Liver (tissue), 8 donors: ENCODE measurements at regions not wholly inside any gene's neighbourhood (a gene's known extent, or its start where the extent isn't known, plus 50 kb on each side); places are given as distances from the start of the nearest gene placed in this dataset.

ENCODE experiments used
- DNase-seq: peaks from one replicate; pipeline ENCODE4 v3.0.0-alpha.2; 2017; ENCODE audit warnings: low spot score
- H3K27ac ChIP-seq, 2 donors: one replicate each; pipeline ENCODE4 v1.7.0; 2013; ENCODE audit warnings: inconsistent platforms in 2 of 2, low read length in 2 of 2, control low read depth in 1 of 2, low read depth in 1 of 2, mild to moderate bottlenecking in 1 of 2
- H3K27me3 ChIP-seq, 4 donors: one replicate each; pipeline versions ENCODE4 v1.6.1 to v1.7.0; 2013; ENCODE audit warnings: low read length in 3 of 4, inconsistent platforms in 1 of 4, mild to moderate bottlenecking in 1 of 4, moderate library complexity in 1 of 4; ENCODE audit not compliant: control insufficient read depth in 4 of 4, insufficient read depth in 4 of 4
- H3K36me3 ChIP-seq, 4 donors: one replicate each; pipeline versions ENCODE4 v1.6.1 to v1.7.0; 2013; ENCODE audit warnings: low read length in 3 of 4, mild to moderate bottlenecking in 3 of 4, low read depth in 1 of 4, moderate library complexity in 1 of 4; ENCODE audit not compliant: control insufficient read depth in 4 of 4, insufficient read depth in 3 of 4
- H3K4me1 ChIP-seq, 4 donors: one replicate each; pipeline versions ENCODE4 v1.6.1 to v1.7.0; 2013; ENCODE audit warnings: low read length in 3 of 4, mild to moderate bottlenecking in 3 of 4, moderate library complexity in 1 of 4; ENCODE audit not compliant: control insufficient read depth in 4 of 4, insufficient read depth in 4 of 4
- H3K4me3 ChIP-seq, 3 donors: one replicate each; pipeline versions ENCODE4 v1.6.1 to v1.7.0; 2013; ENCODE audit warnings: low read length in 3 of 3, control low read depth in 1 of 3, low read depth in 1 of 3, mild to moderate bottlenecking in 1 of 3
- H3K9ac ChIP-seq, 2 donors: one replicate each; pipeline ENCODE4 v1.7.0; 2013; ENCODE audit warnings: low read length in 2 of 2, mild to moderate bottlenecking in 2 of 2, moderate library complexity in 2 of 2, control low read depth in 1 of 2, low read depth in 1 of 2
- H3K9me3 ChIP-seq, 4 donors: one replicate each; pipeline versions ENCODE4 v1.6.1 to v1.7.0; 2013; ENCODE audit warnings: low read length in 3 of 4; ENCODE audit not compliant: control insufficient read depth in 4 of 4
- CTCF ChIP-seq: fragments of 150-350 bp; IDR thresholded peaks from 2 replicates; pipeline ENCODE4 v1.5.1; 2017; ENCODE audit warnings: improper control_type of control experiment, low read depth, low read length; ENCODE audit not compliant: missing input control
- EGR1 ChIP-seq, 2 donors: IDR thresholded peaks; 2 replicates each; pipeline ENCODE4 v1.6.1; 2016 to 2018; ENCODE audit warnings: antibody characterized with exemption in 2 of 2, low read depth in 2 of 2
- FOXA1 ChIP-seq: IDR thresholded peaks from 2 replicates; pipeline ENCODE4 v1.6.1; 2016; ENCODE audit warnings: antibody characterized with exemption
- FOXA2 ChIP-seq: IDR thresholded peaks from 2 replicates; pipeline ENCODE4 v1.6.1; 2016; ENCODE audit warnings: antibody characterized with exemption
- GABPA ChIP-seq, 2 donors: IDR thresholded peaks in 1 of 2; conservative IDR thresholded peaks in 1 of 2; 2 replicates each; pipeline ENCODE4 v1.6.1; 2016; ENCODE audit warnings: antibody characterized with exemption in 2 of 2, mild to moderate bottlenecking in 1 of 2, moderate library complexity in 1 of 2
- HNF4A ChIP-seq, 2 donors: conservative IDR thresholded peaks; 2 replicates each; pipeline ENCODE4 v1.6.1; 2016; ENCODE audit warnings: antibody characterized with exemption in 2 of 2, mild to moderate bottlenecking in 2 of 2
- HNF4G ChIP-seq: IDR thresholded peaks from 2 replicates; pipeline ENCODE4 v1.6.1; 2016; ENCODE audit warnings: antibody characterized with exemption
- JUND ChIP-seq, 2 donors: IDR thresholded peaks; 2 replicates each; pipeline ENCODE4 v1.6.1; 2016; ENCODE audit warnings: antibody characterized with exemption in 2 of 2
- NR2F2 ChIP-seq: IDR thresholded peaks from 2 replicates; pipeline ENCODE4 v1.6.1; 2016; ENCODE audit warnings: antibody characterized with exemption
- RAD21 ChIP-seq, 2 donors: IDR thresholded peaks; 2 replicates each; pipeline ENCODE4 v1.6.1; 2016; ENCODE audit warnings: antibody characterized with exemption in 2 of 2, mild to moderate bottlenecking in 2 of 2
- RXRA ChIP-seq, 2 donors: IDR thresholded peaks; 2 replicates each; pipeline ENCODE4 v1.6.1; 2017 to 2018; ENCODE audit warnings: antibody characterized with exemption in 2 of 2, mild to moderate bottlenecking in 1 of 2
- SP1 ChIP-seq: IDR thresholded peaks from 2 replicates; pipeline ENCODE4 v1.6.1; 2018; ENCODE audit warnings: antibody characterized with exemption, mild to moderate bottlenecking
- TAF1 ChIP-seq: conservative IDR thresholded peaks from 2 replicates; pipeline ENCODE4 v1.6.1; 2016; ENCODE audit warnings: antibody characterized with exemption, mild to moderate bottlenecking
- YY1 ChIP-seq: IDR thresholded peaks from 2 replicates; pipeline ENCODE4 v1.6.1; 2016; ENCODE audit warnings: antibody characterized with exemption, mild to moderate bottlenecking
- WGBS: extraction: QIAGEN DNeasy Blood & Tissue Kit; methylation state at CpG from one replicate; pipeline ENCODE4 v1.1.7; 2013; 5-methylcytosine and 5-hydroxymethylcytosine counted together
- TF ChIP-seq, protein P1 (sequence below): IDR thresholded peaks from 2 replicates; pipeline ENCODE4 v1.6.1; 2016; ENCODE audit warnings: antibody characterized with exemption, mild to moderate bottlenecking
- TF ChIP-seq, protein P2 (sequence below): IDR thresholded peaks from 2 replicates; pipeline ENCODE4 v1.6.1; 2016; ENCODE audit warnings: antibody characterized with exemption
- TF ChIP-seq, protein P3 (sequence below): IDR thresholded peaks from 2 replicates; pipeline ENCODE4 v1.6.1; 2016; ENCODE audit warnings: antibody characterized with exemption
- donor health status: healthy.
- donor health status: healthy.
- donor health status: healthy.
- donor health status: healthy.
- donor health status: healthy.

DNA sequence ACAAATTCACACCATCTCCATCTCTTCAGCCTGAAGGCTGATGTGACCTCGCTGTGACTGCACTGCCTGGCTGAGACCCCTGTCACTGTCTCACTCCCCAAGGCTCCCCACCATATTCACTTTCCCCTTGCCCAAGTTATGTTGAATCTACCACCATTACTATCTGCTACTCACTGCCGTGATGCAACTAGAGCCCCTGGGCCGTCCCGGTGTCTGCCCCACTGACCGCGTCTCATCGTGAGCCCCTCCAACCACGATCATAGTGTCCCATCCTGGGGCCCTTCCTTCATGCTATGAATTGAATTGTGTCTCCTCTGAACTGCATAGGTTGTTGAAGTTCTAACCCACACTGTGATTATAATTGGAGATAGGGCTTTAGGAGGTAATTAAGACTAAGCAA is 71.9 kb upstream of the CHST15 start:
- H3K27ac ChIP-seq = no peak overlapping the region
- H3K9me3 ChIP-seq = no peaks in the 10 kb centered on the region
- DNase-seq = no peak
- H3K4me3 ChIP-seq = no peak overlapping the region
- no peaks in the 10 kb centered on the region for H3K36me3 ChIP-seq
- no peaks in the 10 kb centered on the region for H3K4me1 ChIP-seq
- H3K9ac ChIP-seq = no peak overlapping the region
- WGBS = 82% methylated on average over 8 of the region's 8 CpGs
- TF ChIP-seq JUND (IDR thresholded peaks at IDR 0.05) = no peak
- no peak for TF ChIP-seq FOXA2
- H3K27me3 ChIP-seq = peaks cover 0 to 2% (median under 1%) of the 10 kb centered on the region in 4 donors

GRCh38 chr10:124164264-124164663 is 70.9 kb upstream of the CHST15 start:
- Histone ChIP-seq H3K27ac (no peak overlapping the region), H3K9me3 (no peaks in the 10 kb centered on the region), H3K4me3 (no peak overlapping the region), H3K9ac (no peak overlapping the region), H3K4me1 (no peaks in the 10 kb centered on the region), H3K36me3 (no peaks in the 10 kb centered on the region), H3K27me3 (peaks cover 0 to 7% (median 2%) of the 10 kb centered on the region in 4 donors)
- no peak for DNase-seq
- TF ChIP-seq TAF1 (no peak), GABPA (IDR thresholded peaks at IDR 0.05 in 1 of 2, conservative IDR thresholded peaks at IDR 0.05 in 1 of 2) (no peak)
- WGBS = 33% methylated on average over 2 of the region's 2 CpGs

DNA sequence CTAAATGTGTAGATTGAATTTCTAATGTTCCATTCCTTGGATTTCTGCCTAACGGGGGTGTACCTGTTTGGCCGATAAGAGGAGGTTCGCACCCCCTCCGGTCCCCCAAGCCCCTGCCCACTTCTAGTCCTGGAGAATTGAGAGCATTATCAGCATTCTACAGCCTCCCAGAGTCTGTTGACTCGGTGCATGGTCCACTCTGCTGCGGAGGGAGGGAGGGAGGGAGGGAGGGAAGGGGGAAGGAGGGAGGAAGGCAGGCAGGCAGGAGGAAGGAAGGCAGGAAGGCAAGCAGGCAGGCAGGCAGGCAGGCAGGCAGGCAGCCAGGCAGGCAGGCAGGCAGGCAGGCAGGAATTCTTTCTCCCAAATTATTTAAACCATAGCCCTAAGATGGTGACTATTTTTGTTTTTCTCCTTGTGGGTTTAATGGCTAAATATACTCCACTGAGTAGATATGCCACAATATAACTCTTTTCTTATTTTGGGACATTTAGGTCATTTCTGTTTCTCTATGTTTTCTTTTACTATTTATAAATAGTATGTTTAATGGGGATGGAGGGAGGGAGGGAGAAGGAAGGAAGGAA is 69.5 kb upstream of the CHST15 start:
- no peak for DNase-seq
- no peak overlapping the region for H3K9ac ChIP-seq
- H3K9me3 ChIP-seq = no peaks in the 10 kb centered on the region
- no peak overlapping the region for H3K27ac ChIP-seq
- H3K36me3 ChIP-seq = no peaks in the 10 kb centered on the region
- TF ChIP-seq JUND (IDR thresholded peaks at IDR 0.05) = no peak
- TF ChIP-seq EGR1 (IDR thresholded peaks at IDR 0.05; ENCODE audit: low read depth in 2 of 2) = no peak
- TF ChIP-seq, protein P1, sequence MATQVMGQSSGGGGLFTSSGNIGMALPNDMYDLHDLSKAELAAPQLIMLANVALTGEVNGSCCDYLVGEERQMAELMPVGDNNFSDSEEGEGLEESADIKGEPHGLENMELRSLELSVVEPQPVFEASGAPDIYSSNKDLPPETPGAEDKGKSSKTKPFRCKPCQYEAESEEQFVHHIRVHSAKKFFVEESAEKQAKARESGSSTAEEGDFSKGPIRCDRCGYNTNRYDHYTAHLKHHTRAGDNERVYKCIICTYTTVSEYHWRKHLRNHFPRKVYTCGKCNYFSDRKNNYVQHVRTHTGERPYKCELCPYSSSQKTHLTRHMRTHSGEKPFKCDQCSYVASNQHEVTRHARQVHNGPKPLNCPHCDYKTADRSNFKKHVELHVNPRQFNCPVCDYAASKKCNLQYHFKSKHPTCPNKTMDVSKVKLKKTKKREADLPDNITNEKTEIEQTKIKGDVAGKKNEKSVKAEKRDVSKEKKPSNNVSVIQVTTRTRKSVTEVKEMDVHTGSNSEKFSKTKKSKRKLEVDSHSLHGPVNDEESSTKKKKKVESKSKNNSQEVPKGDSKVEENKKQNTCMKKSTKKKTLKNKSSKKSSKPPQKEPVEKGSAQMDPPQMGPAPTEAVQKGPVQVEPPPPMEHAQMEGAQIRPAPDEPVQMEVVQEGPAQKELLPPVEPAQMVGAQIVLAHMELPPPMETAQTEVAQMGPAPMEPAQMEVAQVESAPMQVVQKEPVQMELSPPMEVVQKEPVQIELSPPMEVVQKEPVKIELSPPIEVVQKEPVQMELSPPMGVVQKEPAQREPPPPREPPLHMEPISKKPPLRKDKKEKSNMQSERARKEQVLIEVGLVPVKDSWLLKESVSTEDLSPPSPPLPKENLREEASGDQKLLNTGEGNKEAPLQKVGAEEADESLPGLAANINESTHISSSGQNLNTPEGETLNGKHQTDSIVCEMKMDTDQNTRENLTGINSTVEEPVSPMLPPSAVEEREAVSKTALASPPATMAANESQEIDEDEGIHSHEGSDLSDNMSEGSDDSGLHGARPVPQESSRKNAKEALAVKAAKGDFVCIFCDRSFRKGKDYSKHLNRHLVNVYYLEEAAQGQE = no peak
- TF ChIP-seq SP1 = no peak
- no peak for TF ChIP-seq CTCF
- TF ChIP-seq RAD21 (IDR thresholded peaks at IDR 0.05) = no peak
- TF ChIP-seq HNF4A (conservative IDR thresholded peaks at IDR 0.05) = no peak
- no peak for TF ChIP-seq HNF4G
- no peak for TF ChIP-seq GABPA (IDR thresholded peaks at IDR 0.05 in 1 of 2, conservative IDR thresholded peaks at IDR 0.05 in 1 of 2)
- no peak for TF ChIP-seq NR2F2
- no peak for TF ChIP-seq YY1
- TF ChIP-seq RXRA (IDR thresholded peaks at IDR 0.05) = no peak
- TF ChIP-seq FOXA1 = no peak
- TF ChIP-seq, protein P2, sequence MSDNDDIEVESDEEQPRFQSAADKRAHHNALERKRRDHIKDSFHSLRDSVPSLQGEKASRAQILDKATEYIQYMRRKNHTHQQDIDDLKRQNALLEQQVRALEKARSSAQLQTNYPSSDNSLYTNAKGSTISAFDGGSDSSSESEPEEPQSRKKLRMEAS = no peak
- TF ChIP-seq, protein P3, sequence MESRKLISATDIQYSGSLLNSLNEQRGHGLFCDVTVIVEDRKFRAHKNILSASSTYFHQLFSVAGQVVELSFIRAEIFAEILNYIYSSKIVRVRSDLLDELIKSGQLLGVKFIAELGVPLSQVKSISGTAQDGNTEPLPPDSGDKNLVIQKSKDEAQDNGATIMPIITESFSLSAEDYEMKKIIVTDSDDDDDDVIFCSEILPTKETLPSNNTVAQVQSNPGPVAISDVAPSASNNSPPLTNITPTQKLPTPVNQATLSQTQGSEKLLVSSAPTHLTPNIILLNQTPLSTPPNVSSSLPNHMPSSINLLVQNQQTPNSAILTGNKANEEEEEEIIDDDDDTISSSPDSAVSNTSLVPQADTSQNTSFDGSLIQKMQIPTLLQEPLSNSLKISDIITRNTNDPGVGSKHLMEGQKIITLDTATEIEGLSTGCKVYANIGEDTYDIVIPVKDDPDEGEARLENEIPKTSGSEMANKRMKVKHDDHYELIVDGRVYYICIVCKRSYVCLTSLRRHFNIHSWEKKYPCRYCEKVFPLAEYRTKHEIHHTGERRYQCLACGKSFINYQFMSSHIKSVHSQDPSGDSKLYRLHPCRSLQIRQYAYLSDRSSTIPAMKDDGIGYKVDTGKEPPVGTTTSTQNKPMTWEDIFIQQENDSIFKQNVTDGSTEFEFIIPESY = no peak
- 59% methylated on average over 6 of the region's 6 CpGs for WGBS
- H3K27me3 ChIP-seq = peaks cover 0 to 7% (median 2%) of the 10 kb centered on the region in 4 donors
- no peak overlapping the region for H3K4me3 ChIP-seq
- H3K4me1 ChIP-seq = no peaks in the 10 kb centered on the region
